Tibial nerve (tissue), 4 donors: ENCODE measurements at regions not wholly inside any gene's neighbourhood (a gene's known extent, or its start where the extent isn't known, plus 50 kb on each side); places are given as distances from the start of the nearest gene placed in this dataset.

Experiments
- CTCF ChIP-seq, 5 experiments: fragments of 200-600 bp in 3 of 5; fragments of 450-650 bp in 2 of 5; sonication (generic) in 3 of 5; IDR thresholded peaks; one replicate each; pipeline ENCODE4 v1.5.1; 2016 to 2019; ENCODE audit warnings: antibody characterized with exemption in 5 of 5, mild to moderate bottlenecking in 3 of 5, moderate library complexity in 2 of 5
- EP300 ChIP-seq, 2 donors: sonication (generic); formaldehyde crosslinking; IDR thresholded peaks; one replicate each; pipeline ENCODE4 v1.6.1; 2017; ENCODE audit warnings: antibody characterized with exemption in 2 of 2, mild to moderate bottlenecking in 1 of 2

DNA sequence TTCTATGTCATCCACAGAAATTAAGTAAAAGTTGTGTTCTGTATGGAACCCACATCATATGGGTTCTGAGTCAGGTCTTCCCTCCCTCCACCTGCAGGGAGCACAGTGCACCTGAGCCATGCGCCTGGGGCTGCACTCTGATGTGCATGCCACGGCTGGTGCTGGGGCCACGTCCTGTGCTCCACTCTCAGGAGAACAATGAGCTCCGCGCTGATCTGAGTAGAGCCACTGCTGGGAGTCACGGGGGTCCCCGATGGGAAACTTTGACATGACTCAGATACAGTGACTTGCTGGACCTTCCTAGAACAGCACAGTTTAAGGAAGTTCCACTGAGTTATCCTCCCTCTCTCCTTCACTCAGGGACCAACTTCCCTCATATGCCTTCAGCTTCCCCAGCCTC is 683.4 kb downstream of the TMEM121 start:
- TF ChIP-seq CTCF (IDR thresholded peaks at IDR 0.05): no peak
- no peak for TF ChIP-seq EP300 (IDR thresholded peaks at IDR 0.05)
